Epithelial cell of proximal tubule (primary cell): ENCODE measurements at regions not wholly inside any gene's neighbourhood (a gene's known extent, or its start where the extent isn't known, plus 50 kb on each side); places are given as distances from the start of the nearest gene placed in this dataset.
"Not testable (repeated sequence)": the region's sequence is repeated elsewhere in the genome, so short reads cannot be mapped to it uniquely, and the experiment has no call there.

Source experiments
- DNase-seq: peaks from one replicate; pipeline ENCODE4 v3.0.0-alpha.2; 2011; ENCODE audit warnings: low read depth
- H3K4me3 ChIP-seq: 2 replicates; pipeline ENCODE4 v1.5.1; 2011; ENCODE audit warnings: low read depth, mild to moderate bottlenecking, low read length

GRCh38 chr15:20048189-20048588, 493.4 kb downstream of the GOLGA6L6 start:
- not testable (repeated sequence) for H3K4me3 ChIP-seq, DNase-seq

DNA sequence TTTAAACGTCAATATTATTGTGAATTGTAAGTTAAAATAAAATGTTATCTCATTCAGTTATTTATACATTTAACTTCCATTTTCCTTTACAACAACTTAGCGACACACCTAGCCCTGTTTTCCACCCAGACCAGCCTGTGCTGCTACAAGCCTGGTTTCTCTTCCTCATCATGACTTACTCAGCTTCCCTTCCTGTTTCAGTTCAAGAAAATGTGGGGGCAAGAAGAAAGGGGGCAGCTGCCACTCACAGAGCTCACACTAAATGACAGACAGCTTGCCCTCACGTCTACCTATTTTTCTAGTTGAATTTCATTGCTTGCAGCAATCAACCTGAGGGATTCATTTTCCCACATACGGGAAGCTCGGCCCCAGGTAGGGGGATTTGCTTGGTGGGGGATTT, 496.4 kb downstream of the GOLGA6L6 start:
- not testable (repeated sequence) for DNase-seq, H3K4me3 ChIP-seq

DNA sequence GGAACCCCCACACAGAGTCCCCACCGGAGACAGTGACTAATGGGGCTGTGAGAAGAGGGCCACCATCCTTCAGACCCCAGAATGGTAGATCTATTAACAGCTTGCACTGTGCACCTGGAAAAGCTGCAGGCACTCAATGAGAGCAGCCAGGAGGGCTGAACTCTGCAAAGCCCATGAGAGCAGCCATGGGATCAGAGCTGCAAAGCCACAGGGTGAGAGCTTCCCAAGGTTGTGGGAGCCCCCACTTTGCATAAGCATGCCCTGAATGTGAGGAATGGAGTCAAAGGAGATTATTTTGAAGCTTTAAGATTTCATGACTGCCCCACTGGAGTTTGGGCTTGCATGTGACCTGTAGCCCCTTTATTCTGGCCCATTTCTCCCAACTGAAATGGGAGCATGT, 500.9 kb downstream of the GOLGA6L6 start:
- DNase-seq, H3K4me3 ChIP-seq: not testable (repeated sequence)

- not testable (repeated sequence) for DNase-seq, H3K4me3 ChIP-seq
These were observed 516.6 kb downstream of the GOLGA6L6 start for GRCh38 chr15:20025040-20025439.

- DNase-seq, H3K4me3 ChIP-seq: not testable (repeated sequence)
These were observed 519.3 kb downstream of the GOLGA6L6 start for GRCh38 chr15:20022349-20022748.

DNA sequence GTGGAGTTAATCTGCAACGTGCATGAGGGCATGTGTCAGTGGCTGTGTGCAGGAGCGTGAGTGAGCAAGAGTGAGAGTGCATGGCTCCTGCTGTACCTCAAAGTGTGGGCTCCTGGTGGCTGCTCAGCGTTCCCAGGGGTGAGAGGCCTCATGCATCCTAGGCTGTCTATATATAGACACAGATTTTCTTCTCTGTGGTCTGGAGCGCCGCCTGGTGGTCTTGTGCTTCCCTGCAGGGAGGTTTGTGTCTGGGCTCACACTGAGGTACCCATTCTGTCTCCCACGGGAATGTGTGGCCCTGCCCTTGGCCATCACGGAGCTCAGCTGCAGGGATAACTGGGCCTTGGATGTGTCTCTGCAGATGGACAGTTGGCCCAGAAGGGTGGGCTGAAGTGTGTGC, 520.2 kb downstream of the GOLGA6L6 start:
- not testable (repeated sequence) for H3K4me3 ChIP-seq, DNase-seq

- DNase-seq, result not testable (repeated sequence)
These were observed 521.0 kb downstream of the GOLGA6L6 start for GRCh38 chr15:20020588-20020987.

DNA sequence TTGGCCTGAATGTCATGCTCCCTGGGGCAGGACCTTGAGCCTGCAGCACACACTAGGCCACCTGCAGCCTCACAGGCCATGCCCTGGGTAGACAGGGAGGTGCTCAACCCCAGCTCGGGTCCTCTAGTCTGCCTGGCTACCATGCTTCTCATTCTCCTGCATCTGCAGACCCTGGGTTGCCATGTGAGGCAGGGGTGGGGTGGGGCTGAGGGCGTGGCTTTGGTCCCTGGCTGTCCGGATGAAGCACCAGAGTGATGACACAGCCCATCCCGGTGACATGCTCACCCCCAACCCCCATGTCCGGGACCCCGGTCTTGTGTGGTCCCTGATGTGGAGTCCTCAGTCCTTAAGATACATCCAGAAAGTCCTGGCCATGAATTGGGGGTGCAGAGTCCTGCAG, 521.8 kb downstream of the GOLGA6L6 start:
- not testable (repeated sequence) for H3K4me3 ChIP-seq, DNase-seq

More at GRCh38 chr15:20020588-20020987, 521.0 kb downstream of the GOLGA6L6 start:
- not testable (repeated sequence) for H3K4me3 ChIP-seq

DNA sequence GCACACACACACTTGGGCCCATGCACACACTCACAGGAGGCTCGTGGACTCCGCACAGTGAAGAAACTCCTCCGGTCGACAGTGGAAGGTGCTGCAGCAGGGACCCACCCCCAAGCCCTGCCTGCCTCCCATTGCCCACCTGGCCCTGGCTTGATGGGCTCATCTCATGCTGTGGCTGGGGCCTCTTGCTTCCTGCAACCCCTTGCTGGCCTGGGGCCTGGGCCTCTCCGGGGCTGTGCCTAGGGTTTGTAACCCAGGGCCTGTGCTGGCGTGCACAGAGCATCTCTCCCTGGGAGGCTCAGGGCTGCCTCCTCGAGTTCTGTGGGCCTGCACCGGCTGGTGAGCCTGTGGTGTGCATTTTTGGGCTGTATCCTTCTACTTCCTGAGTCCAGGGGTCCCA, 524.0 kb downstream of the GOLGA6L6 start:
- H3K4me3 ChIP-seq, DNase-seq: not testable (repeated sequence)

DNA sequence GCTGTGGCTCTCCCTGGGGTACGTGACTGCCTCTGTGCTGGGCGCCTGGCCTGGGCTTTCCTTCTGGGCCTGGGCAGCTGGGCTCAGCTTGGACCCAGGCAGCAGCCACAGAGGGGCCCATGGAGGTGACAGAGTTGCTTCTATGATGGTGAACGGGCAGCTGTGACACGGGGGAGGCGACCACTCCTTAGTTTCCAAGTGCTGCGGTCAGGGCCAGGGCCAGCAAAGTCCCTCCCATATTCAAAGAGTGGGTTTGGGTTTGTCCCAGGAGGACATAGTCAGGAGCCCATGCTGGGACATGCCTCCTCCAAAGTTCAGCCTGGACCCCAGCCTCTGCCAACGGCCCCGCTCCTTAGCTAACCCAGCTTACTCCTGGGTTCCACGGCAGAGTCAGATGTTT, 524.7 kb downstream of the GOLGA6L6 start:
- not testable (repeated sequence) for H3K4me3 ChIP-seq, DNase-seq

- not testable (repeated sequence) for H3K4me3 ChIP-seq, DNase-seq
These were observed 528.8 kb downstream of the GOLGA6L6 start for GRCh38 chr15:20012837-20013236.

GRCh38 chr15:20010759-20011158, 530.8 kb downstream of the GOLGA6L6 start:
- not testable (repeated sequence) for DNase-seq, H3K4me3 ChIP-seq

- H3K4me3 ChIP-seq, DNase-seq: not testable (repeated sequence)
These were observed 532.0 kb downstream of the GOLGA6L6 start for GRCh38 chr15:20009619-20010018.

- DNase-seq, H3K4me3 ChIP-seq: not testable (repeated sequence)
These were observed 534.3 kb downstream of the GOLGA6L6 start for GRCh38 chr15:20007338-20007737.

GRCh38 chr15:20003471-20003870, 538.1 kb downstream of the GOLGA6L6 start:
- H3K4me3 ChIP-seq, DNase-seq: not testable (repeated sequence)

- DNase-seq, H3K4me3 ChIP-seq: not testable (repeated sequence)
These were observed 539.0 kb downstream of the GOLGA6L6 start for GRCh38 chr15:20002560-20002959.

DNA sequence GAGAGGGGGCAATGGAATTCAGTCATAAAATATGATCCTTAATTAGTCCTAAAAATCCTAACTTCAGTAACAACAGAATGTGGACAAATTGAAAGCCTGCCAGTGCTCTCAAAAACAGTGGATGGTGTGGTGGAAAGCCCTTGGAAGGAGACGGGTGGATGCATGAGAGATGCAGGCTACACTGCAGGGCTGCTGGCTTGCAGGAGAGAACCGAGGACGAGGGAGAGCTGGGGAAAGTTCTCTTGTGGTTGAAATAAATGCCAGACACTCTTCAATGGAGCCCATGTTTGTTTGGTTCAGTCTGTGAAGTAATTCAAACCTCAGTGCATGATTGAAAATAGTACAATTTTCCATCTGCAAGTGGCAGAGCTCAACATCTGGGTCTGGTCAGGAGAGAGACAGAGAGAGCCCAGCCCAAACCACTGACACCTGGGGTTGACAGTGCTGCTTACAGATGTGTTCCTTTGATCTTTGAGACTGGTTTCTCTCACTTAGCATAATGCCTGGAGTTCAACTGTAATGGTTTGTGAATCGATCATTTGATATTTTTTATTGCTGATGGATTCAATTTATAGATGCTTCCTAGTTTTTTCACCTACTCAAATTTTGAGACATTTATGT, 544.9 kb downstream of the GOLGA6L6 start:
- H3K4me3 ChIP-seq, DNase-seq: not testable (repeated sequence)

- DNase-seq, H3K4me3 ChIP-seq: not testable (repeated sequence)
These were observed 546.3 kb downstream of the GOLGA6L6 start for GRCh38 chr15:19995296-19995695.
